WI38 (cell line): ENCODE measurements at regions not wholly inside any gene's neighbourhood (a gene's known extent, or its start where the extent isn't known, plus 50 kb on each side); places are given as distances from the start of the nearest gene placed in this dataset.

ENCODE experiments used
- H3K4me3 ChIP-seq: 2 replicates; pipeline ENCODE4 v1.5.1; 2011; ENCODE audit warnings: low read depth, mild to moderate bottlenecking, control low read depth, low read length
- TF ChIP-seq, protein P1 (sequence below): IDR thresholded peaks from 2 replicates; pipeline ENCODE4 v1.5.1; 2012; ENCODE audit warnings: low read depth, mild to moderate bottlenecking, control low read depth, low read length

DNA sequence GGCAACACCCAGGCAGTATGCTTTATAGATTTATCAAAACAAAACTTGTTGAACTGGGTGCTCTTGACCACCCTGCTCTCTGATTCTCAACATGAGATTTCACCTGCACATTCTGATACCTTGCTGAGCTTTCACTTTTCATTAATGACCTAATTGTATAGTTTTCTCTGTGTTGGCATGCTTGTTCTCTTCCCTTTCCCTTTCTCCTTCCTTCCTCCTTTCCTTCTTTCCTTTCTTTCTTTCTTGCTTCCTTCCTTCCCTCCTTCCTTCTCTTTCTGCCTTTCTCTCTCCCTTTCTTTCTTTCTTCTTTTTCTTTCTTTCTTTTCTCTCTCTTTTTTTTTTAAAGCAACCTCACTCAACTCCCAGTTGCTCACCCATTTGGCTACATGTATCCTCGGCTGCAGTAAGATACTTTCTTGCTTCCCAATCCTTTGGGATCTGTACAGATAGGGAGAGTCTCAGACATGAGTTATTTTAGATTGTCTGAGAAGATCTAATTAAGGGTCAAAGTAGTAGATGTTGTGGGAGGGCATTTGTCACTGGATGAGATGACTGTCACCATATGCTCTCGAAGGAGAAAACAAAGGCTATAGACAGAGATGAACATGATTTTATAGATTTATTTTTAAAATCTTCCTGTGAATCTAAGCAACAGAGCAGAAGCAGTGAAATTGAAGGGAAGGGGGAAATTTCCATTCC is 458.0 kb downstream of the USP25 start:
- no peak overlapping the region for H3K4me3 ChIP-seq
- TF ChIP-seq, protein P1, sequence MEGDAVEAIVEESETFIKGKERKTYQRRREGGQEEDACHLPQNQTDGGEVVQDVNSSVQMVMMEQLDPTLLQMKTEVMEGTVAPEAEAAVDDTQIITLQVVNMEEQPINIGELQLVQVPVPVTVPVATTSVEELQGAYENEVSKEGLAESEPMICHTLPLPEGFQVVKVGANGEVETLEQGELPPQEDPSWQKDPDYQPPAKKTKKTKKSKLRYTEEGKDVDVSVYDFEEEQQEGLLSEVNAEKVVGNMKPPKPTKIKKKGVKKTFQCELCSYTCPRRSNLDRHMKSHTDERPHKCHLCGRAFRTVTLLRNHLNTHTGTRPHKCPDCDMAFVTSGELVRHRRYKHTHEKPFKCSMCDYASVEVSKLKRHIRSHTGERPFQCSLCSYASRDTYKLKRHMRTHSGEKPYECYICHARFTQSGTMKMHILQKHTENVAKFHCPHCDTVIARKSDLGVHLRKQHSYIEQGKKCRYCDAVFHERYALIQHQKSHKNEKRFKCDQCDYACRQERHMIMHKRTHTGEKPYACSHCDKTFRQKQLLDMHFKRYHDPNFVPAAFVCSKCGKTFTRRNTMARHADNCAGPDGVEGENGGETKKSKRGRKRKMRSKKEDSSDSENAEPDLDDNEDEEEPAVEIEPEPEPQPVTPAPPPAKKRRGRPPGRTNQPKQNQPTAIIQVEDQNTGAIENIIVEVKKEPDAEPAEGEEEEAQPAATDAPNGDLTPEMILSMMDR = no peak

DNA sequence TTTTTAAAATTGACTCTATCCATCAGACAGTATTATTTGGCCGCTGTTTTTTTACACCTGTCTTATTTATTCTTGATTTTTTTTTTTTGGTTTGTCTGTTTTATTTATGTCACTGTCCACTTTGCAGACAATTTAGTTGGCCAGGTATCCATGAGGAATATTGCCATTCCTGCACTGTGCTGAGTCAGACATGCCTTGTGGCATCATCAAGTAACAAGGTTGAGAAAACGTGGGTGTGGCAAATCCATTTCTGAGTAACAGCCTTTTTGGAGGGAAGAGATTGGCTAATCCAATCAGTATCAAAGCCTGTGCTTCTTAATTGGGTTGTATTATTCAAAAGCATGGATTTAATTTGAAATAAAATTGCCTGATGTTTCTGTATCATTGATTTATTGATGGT is 463.1 kb downstream of the USP25 start:
- no peak overlapping the region for H3K4me3 ChIP-seq
- TF ChIP-seq, protein P1 = no peak

DNA sequence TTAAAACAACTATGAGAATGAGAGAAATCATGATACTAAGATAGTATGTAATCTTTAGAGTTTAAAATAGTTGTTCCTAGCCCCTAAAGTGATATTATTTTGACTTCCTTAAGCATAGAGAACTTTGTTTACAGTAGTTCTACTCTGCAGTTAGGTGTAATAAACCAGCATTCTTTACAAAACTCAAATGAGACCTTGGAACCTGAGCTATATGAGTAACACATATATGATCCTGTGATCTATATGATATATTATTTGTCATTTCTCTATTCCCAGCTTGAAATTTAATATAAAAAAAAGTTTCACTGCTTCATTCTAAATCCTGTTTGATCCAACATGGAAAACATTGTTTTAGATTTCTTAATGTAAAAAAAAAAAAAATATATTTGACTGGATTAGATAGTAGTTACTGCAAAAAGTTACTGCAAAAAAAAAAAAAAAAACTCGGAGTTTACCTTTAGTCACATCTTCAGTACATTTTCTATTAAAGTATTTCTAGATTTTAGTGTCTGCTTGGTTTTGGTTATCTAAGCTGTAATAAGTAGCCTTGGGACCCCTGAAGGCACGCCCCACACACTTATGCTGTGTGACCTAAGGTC is 463.8 kb downstream of the USP25 start:
- no peak overlapping the region for H3K4me3 ChIP-seq
- TF ChIP-seq, protein P1 = no peak

DNA sequence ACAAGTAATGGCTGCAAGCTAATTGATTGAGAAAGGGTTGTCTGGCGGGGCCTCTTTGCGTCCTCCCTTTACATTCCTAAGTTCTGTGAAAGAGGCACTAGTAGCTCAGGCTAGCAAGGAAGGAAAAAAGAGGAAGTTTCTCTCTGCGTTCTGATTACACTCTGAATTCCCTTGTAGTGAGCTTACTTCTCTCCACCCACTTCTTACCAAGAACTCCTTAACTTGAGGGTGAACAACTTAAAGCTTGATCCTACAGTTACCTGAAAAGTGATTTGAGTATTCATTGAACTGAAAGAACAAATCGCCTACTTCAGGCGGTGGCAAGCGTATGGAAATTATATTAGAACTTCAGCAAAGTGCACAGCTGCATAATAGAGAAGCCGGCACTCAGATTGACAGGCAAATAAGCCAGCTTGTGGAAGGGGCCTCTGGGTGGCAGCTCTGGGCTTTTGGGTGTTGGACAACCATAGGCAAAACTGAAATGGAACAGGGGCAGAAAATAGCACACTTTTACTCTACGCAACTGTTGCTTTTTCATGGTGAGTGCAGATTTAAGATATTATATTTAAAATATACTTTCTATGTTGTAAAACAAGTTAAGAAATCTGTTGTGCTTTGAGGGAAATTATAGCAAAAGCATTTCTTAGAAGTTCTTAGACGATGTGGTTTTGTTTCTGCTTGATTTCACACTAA is 464.5 kb downstream of the USP25 start:
- no peak overlapping the region for H3K4me3 ChIP-seq
- TF ChIP-seq, protein P1 = no peak

DNA sequence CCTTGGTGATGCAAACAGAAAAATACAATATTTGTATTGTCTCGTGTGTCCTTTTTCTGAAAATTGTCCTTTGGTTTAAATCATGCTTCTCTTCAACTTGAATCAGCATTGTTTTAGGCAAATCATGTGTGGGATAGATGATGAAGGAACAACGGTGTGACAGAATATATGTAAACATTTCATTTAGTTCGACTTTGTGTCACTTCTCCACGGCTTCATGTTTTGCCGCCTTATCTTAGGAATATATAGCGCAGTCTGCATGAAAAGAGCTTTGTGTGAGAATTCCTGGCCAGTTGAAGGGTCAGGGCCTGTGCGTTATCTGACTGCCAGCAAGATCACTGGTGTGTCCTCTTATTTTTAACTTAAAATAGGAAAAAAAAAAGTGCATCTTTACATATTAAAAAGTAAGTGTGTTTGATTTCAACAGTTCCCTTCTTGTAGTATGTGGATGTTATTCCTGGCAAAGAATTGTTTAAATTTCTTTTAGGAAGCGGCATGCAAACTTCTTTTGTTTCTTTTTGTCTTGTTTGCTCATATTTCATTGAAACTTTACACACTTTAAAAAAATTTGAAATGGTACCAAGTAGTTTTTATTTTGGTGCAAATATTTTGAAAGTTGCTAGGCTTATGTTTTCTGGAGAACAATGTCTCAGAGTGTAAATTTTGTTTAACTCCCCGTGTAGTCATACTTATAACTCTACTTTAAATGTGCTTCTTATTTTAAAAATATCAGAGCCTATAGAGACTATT is 465.2 kb downstream of the USP25 start:
- no peak overlapping the region for H3K4me3 ChIP-seq
- TF ChIP-seq, protein P1 = no peak

DNA sequence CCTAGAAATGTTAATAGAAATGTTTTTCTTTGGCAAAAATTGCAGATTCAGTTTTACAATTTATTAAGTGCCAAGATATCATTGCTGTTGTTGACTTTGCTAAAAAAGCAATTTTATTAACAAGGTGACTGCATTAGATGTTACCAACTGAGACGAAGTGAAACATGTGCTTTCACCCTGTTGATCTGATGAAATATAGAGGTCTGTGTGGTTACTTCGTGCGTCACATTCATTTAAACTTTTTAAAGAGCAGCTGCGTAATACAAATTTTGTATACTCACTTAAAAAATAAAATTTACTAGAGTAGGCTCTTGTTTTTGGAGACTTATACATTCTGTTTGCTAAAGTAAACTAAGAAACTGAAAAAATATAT is 465.7 kb downstream of the USP25 start:
- TF ChIP-seq, protein P1 = no peak
- H3K4me3 ChIP-seq = no peak overlapping the region
